Suprapubic skin (tissue), 4 donors: ENCODE measurements at regions not wholly inside any gene's neighbourhood (a gene's known extent, or its start where the extent isn't known, plus 50 kb on each side); places are given as distances from the start of the nearest gene placed in this dataset.

ENCODE experiments used
- DNase-seq, 2 donors: peaks; one replicate each; pipeline ENCODE4 v3.0.0-alpha.2; 2019; ENCODE audit warnings: low spot score in 2 of 2
- H3K27ac ChIP-seq: fragments of 200-600 bp; sonication (generic); one replicate; pipeline ENCODE4 v1.5.1; 2019
- H3K27me3 ChIP-seq: fragments of 200-600 bp; sonication (generic); one replicate; pipeline ENCODE4 v1.5.1; 2019
- H3K36me3 ChIP-seq: fragments of 200-600 bp; sonication (generic); one replicate; pipeline ENCODE4 v1.5.1; 2019
- H3K4me1 ChIP-seq: fragments of 200-600 bp; sonication (generic); one replicate; pipeline ENCODE4 v1.5.1; 2019
- H3K4me3 ChIP-seq: fragments of 200-600 bp; sonication (generic); one replicate; pipeline ENCODE4 v1.5.1; 2019; ENCODE audit warnings: mild to moderate bottlenecking
- H3K9me3 ChIP-seq: fragments of 200-600 bp; sonication (generic); one replicate; pipeline ENCODE4 v1.5.1; 2019
- EP300 ChIP-seq: sonication (generic); formaldehyde crosslinking; IDR thresholded peaks from one replicate; pipeline ENCODE4 v1.6.1; 2017; ENCODE audit warnings: antibody characterized with exemption
- POLR2A ChIP-seq, 2 donors: fragments of 450-650 bp; IDR thresholded peaks; one replicate each; pipeline ENCODE4 v1.6.1; 2017; ENCODE audit warnings: antibody characterized with exemption in 2 of 2, mild to moderate bottlenecking in 2 of 2, moderate library complexity in 2 of 2
- POLR2AphosphoS5 ChIP-seq, 3 donors: sonication (generic); formaldehyde crosslinking; IDR thresholded peaks; one replicate each; pipeline ENCODE4 v1.6.1; 2017; ENCODE audit warnings: antibody characterized with exemption in 3 of 3
- whole genome bisulfite sequencing: methylation state at CpG from one replicate; pipeline ENCODE4 v1.1.5; 2018; 5-methylcytosine and 5-hydroxymethylcytosine counted together
- TF ChIP-seq, protein P1 (sequence below), 2 donors: fragments of 200-600 bp in 1 of 2; fragments of 450-650 bp in 1 of 2; sonication (generic) in 1 of 2; IDR thresholded peaks; one replicate each; pipeline ENCODE4 v1.5.1; 2016 to 2019; ENCODE audit warnings: antibody characterized with exemption in 2 of 2, mild to moderate bottlenecking in 1 of 2, moderate library complexity in 1 of 2

DNA sequence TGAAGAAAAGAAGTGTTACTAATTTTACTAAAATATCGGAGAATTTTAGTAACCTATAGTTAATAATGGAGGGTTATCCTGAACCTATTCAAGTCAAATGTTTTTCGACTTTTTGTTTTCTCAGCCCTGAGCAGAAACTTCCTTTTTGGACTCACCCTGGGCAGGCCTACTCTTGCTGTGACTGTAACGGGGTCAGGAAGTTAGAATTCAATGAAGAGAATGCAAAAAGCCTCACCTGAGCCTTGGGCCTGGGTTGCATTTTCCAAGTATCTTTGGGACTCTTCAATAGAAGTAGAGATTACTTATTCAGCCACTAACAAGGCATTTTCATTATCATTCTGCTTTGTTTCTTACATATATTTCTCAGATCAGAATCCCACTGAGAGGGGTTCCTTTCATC lies 405.3 kb downstream of the TLR4 start:
- Histone ChIP-seq H3K36me3 (no peaks in the 10 kb centered on the region), H3K27me3 (no peaks in the 10 kb centered on the region), H3K4me1 (no peaks in the 10 kb centered on the region), H3K4me3 (no peak overlapping the region), H3K27ac (no peak overlapping the region), H3K9me3 (no peaks in the 10 kb centered on the region)
- no peak for DNase-seq
- no peak for TF ChIP-seq POLR2A (IDR thresholded peaks at IDR 0.05)
- TF ChIP-seq, protein P1, sequence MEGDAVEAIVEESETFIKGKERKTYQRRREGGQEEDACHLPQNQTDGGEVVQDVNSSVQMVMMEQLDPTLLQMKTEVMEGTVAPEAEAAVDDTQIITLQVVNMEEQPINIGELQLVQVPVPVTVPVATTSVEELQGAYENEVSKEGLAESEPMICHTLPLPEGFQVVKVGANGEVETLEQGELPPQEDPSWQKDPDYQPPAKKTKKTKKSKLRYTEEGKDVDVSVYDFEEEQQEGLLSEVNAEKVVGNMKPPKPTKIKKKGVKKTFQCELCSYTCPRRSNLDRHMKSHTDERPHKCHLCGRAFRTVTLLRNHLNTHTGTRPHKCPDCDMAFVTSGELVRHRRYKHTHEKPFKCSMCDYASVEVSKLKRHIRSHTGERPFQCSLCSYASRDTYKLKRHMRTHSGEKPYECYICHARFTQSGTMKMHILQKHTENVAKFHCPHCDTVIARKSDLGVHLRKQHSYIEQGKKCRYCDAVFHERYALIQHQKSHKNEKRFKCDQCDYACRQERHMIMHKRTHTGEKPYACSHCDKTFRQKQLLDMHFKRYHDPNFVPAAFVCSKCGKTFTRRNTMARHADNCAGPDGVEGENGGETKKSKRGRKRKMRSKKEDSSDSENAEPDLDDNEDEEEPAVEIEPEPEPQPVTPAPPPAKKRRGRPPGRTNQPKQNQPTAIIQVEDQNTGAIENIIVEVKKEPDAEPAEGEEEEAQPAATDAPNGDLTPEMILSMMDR (IDR thresholded peaks at IDR 0.05): no peak
- TF ChIP-seq POLR2AphosphoS5 (IDR thresholded peaks at IDR 0.05): no peak
- TF ChIP-seq EP300: no peak
- WGBS: 64% methylated on average over 3 of the region's 3 CpGs

DNA sequence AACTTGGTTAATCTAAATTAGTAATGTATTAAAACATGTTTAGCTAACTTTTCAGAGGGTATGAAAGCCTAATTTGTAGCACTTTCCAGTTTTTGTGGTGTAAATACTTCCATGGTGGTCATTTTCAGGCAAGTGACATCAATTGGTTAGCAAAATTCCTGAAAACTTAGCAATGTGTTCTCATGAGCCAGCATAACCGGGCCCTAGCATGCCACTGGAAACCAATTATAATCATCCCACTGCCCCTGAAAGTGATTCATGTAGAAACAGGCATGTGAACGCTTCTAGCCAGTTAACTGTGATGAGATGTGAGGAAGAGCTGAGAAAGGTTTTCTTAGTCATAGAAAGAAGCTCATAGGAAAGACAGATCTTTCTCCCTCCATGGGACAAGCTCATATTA lies 417.2 kb downstream of the TLR4 start:
- H3K4me1 ChIP-seq: no peaks in the 10 kb centered on the region
- DNase-seq: no peak
- no peaks in the 10 kb centered on the region for H3K9me3 ChIP-seq
- H3K36me3 ChIP-seq: no peaks in the 10 kb centered on the region
- no peak overlapping the region for H3K4me3 ChIP-seq
- H3K27me3 ChIP-seq: no peaks in the 10 kb centered on the region
- WGBS: 39% methylated on average over 2 of the region's 2 CpGs
- H3K27ac ChIP-seq: no peak overlapping the region
- TF ChIP-seq EP300 (no peak), POLR2AphosphoS5 (IDR thresholded peaks at IDR 0.05) (no peak), POLR2A (IDR thresholded peaks at IDR 0.05) (no peak)
- TF ChIP-seq, protein P1 (IDR thresholded peaks at IDR 0.05): no peak

DNA sequence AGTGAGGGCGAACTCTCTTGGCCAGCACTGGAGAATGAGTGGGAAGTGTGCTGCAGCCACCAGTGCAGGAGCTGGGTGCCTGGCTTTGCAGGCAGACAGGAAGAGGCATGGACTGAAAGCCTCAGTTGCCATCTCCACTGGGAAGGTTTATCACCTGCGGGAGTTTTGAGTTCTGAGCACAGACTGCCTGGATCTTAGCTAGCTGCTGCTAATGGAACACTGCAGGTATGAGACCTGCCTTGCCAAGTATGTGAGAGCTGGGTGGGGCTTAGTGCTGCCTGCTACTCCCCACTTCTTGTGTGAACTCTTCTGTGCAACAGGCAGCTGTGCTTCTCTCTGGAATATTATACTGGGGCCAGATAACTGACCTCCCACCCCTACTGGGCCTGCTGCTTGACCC lies 424.1 kb downstream of the TLR4 start:
- Histone ChIP-seq H3K4me1 (no peaks in the 10 kb centered on the region), H3K4me3 (no peak overlapping the region), H3K36me3 (no peaks in the 10 kb centered on the region), H3K9me3 (no peaks in the 10 kb centered on the region), H3K27me3 (no peaks in the 10 kb centered on the region), H3K27ac (no peak overlapping the region)
- 100% methylated on average over 1 of the region's 2 CpGs for WGBS
- TF ChIP-seq, protein P1 (IDR thresholded peaks at IDR 0.05): no peak
- TF ChIP-seq POLR2AphosphoS5 (IDR thresholded peaks at IDR 0.05): no peak
- no peak for TF ChIP-seq EP300
- no peak for TF ChIP-seq POLR2A (IDR thresholded peaks at IDR 0.05)
- DNase-seq: no peak

DNA sequence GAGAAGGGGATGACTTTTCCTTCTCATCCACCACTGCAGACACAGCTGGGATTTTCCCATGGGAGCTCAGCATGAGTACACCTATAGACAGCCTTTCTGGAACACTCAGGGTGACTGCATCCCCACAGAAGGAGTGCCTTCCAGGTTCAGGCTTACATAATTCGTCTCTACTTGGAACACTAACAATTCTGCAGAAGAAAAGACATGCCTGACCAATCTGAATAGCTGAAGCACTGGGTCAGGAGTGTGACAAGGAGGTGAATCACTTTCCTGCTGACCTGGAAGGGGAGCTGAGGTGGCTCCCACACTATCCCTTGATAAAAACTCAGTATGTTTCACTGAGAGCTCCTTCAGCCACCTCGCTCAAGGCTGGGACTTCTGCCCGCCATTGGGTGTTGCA lies 425.3 kb downstream of the TLR4 start:
- no peak overlapping the region for H3K27ac ChIP-seq
- H3K4me1 ChIP-seq: no peaks in the 10 kb centered on the region
- H3K9me3 ChIP-seq: no peaks in the 10 kb centered on the region
- no peaks in the 10 kb centered on the region for H3K36me3 ChIP-seq
- no peak for DNase-seq
- H3K4me3 ChIP-seq: no peak overlapping the region
- 79% methylated on average over 3 of the region's 3 CpGs for WGBS
- H3K27me3 ChIP-seq: no peaks in the 10 kb centered on the region
- TF ChIP-seq, protein P1 (IDR thresholded peaks at IDR 0.05): no peak
- TF ChIP-seq EP300: no peak
- no peak for TF ChIP-seq POLR2A (IDR thresholded peaks at IDR 0.05)
- no peak for TF ChIP-seq POLR2AphosphoS5 (IDR thresholded peaks at IDR 0.05)

DNA sequence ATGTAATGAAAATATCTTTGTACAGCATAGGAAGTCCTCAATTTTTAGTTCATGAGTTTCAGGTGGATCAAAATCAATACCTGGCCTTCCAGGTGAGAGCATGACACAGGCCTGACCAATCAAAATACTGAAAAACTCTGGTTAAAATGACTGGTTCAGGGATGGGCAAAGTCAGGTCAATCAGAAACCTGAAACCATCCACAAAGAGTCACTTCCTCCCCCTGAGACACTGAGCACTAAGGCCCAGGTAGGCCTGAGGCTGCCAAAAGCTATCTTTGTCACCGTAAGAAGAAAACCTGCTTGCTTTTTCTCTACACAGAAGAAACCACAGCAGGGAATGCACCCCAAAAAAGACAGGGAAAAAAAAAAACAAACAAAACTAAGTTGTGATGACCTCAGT lies 444.8 kb downstream of the TLR4 start:
- Histone ChIP-seq H3K4me1 (no peaks in the 10 kb centered on the region), H3K36me3 (no peaks in the 10 kb centered on the region), H3K4me3 (no peak overlapping the region), H3K27ac (no peak overlapping the region), H3K27me3 (no peaks in the 10 kb centered on the region), H3K9me3 (no peaks in the 10 kb centered on the region)
- DNase-seq: no peak
- 82% methylated on average over 1 of the region's 1 CpG for WGBS
- no peak for TF ChIP-seq EP300
- no peak for TF ChIP-seq POLR2A (IDR thresholded peaks at IDR 0.05)
- TF ChIP-seq, protein P1 (IDR thresholded peaks at IDR 0.05): no peak
- no peak for TF ChIP-seq POLR2AphosphoS5 (IDR thresholded peaks at IDR 0.05)
